Kidney (tissue), 13 donors: ENCODE measurements at regions not wholly inside any gene's neighbourhood (a gene's known extent, or its start where the extent isn't known, plus 50 kb on each side); places are given as distances from the start of the nearest gene placed in this dataset.

Source experiments
- DNase-seq, 5 donors: peaks; one replicate each; pipeline ENCODE4 v3.0.0-alpha.2; 2013 to 2020
- FAIRE-seq: peaks from 2 replicates; lab custom pipeline; 2012; peaks lifted over from hg19 to GRCh38; lab: Jason Lieb, UNC
- H3K27ac ChIP-seq, 2 donors: one replicate each; pipeline ENCODE4 v1.7.0; 2013; ENCODE audit warnings: low read depth in 2 of 2, low read length in 2 of 2, inconsistent platforms in 1 of 2
- H3K27me3 ChIP-seq: one replicate; pipeline ENCODE4 v1.7.1; 2013; ENCODE audit warnings: low read length, inconsistent platforms; ENCODE audit not compliant: control insufficient read depth, insufficient read depth
- H3K36me3 ChIP-seq, 3 donors: one replicate each; pipeline versions ENCODE4 v1.7.0 to v1.7.1; 2013; ENCODE audit warnings: low read length in 3 of 3, control low read depth in 1 of 3, inconsistent platforms in 1 of 3; ENCODE audit not compliant: insufficient read depth in 3 of 3, control insufficient read depth in 2 of 3
- H3K4me1 ChIP-seq, 3 donors: one replicate each; pipeline versions ENCODE4 v1.7.0 to v1.7.1; 2013; ENCODE audit warnings: low read length in 3 of 3, inconsistent platforms in 1 of 3, low read depth in 1 of 3; ENCODE audit not compliant: control insufficient read depth in 2 of 3, insufficient read depth in 2 of 3
- H3K4me3 ChIP-seq, 3 donors: one replicate each; pipeline versions ENCODE4 v1.7.0 to v1.8.1; 2013; ENCODE audit warnings: low read length in 3 of 3, control low read depth in 1 of 3, inconsistent platforms in 1 of 3
- H3K9ac ChIP-seq, 3 donors: one replicate each; pipeline versions ENCODE4 v1.7.0 to v1.7.1; 2013; ENCODE audit warnings: low read length in 3 of 3, control low read depth in 1 of 3, inconsistent platforms in 1 of 3
- H3K9me3 ChIP-seq, 3 donors: one replicate each; pipeline versions ENCODE4 v1.7.0 to v1.7.1; 2013; ENCODE audit warnings: low read length in 3 of 3, control low read depth in 1 of 3, inconsistent platforms in 1 of 3; ENCODE audit not compliant: control insufficient read depth in 2 of 3, insufficient read depth in 1 of 3
- intact Hi-C: fragments of 100-400 bp; cut with DNase I; formaldehyde crosslinking; loops from one replicate; pipeline ENCODE4 v1.11.1; 2022
- TF ChIP-seq, protein P1 (sequence below): IDR thresholded peaks from 3 replicates; pipeline ENCODE4 v1.5.1; 2012; ENCODE audit warnings: mild to moderate bottlenecking, moderate library complexity, borderline replicate concordance; ENCODE audit not compliant: insufficient read depth; ENCODE audit errors: extremely low read depth
- donor health status: control.
- donor health status: control.
- donor health status: control.
- donor health status: control.
- donor health status: control.
- donor health status: DM: yes; HTN: yes; CAD: no.
- donor health status: Normal renal cell carcinoma (clear cell type).

DNA sequence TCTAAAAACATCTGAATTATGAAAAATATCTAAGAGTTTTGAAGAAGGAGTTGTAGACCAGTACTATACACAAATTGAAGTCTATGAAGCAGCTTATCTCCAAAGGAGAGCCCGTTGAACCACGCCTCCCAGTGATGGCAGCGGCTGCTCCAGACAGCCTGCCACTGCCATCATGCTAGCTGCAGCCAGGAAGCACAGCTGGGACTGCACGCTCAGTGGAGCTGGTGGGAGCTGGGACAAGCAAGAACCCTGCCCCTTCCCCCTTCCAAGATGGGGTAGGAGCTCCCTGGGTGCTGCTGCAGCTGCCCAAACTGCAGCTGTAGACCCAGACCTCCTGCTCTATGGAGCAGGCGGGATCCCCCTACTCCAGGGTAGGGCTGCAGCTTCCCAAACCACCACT is 124.7 kb upstream of the SPATS2L start:
- no peak overlapping the region for H3K4me3 ChIP-seq
- peaks cover 0 to 3% (median 0%) of the 10 kb centered on the region in 3 donors for H3K4me1 ChIP-seq
- intact Hi-C loops = no loop called here
- no peaks in the 10 kb centered on the region for H3K27me3 ChIP-seq
- no peaks in the 10 kb centered on the region for H3K9me3 ChIP-seq
- H3K36me3 ChIP-seq = no peaks in the 10 kb centered on the region
- H3K27ac ChIP-seq = no peak overlapping the region
- TF ChIP-seq, protein P1, sequence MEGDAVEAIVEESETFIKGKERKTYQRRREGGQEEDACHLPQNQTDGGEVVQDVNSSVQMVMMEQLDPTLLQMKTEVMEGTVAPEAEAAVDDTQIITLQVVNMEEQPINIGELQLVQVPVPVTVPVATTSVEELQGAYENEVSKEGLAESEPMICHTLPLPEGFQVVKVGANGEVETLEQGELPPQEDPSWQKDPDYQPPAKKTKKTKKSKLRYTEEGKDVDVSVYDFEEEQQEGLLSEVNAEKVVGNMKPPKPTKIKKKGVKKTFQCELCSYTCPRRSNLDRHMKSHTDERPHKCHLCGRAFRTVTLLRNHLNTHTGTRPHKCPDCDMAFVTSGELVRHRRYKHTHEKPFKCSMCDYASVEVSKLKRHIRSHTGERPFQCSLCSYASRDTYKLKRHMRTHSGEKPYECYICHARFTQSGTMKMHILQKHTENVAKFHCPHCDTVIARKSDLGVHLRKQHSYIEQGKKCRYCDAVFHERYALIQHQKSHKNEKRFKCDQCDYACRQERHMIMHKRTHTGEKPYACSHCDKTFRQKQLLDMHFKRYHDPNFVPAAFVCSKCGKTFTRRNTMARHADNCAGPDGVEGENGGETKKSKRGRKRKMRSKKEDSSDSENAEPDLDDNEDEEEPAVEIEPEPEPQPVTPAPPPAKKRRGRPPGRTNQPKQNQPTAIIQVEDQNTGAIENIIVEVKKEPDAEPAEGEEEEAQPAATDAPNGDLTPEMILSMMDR = no peak
- FAIRE-seq (no peak), DNase-seq (no peak)
- no peak overlapping the region for H3K9ac ChIP-seq

- H3K9ac ChIP-seq = no peak overlapping the region
- no peaks in the 10 kb centered on the region for H3K36me3 ChIP-seq
- H3K27ac ChIP-seq = no peak overlapping the region
- FAIRE-seq = no peak
- H3K4me1 ChIP-seq = peaks cover 0 to 3% (median 0%) of the 10 kb centered on the region in 3 donors
- intact Hi-C loops = no loop called here
- peak in 2 of 5 donors; percentile 32 to 43 for DNase-seq
- H3K4me3 ChIP-seq = peak overlapping the region in 1 of 3 donors; percentile 18
- no peaks in the 10 kb centered on the region for H3K27me3 ChIP-seq
- TF ChIP-seq, protein P1 = no peak
- no peaks in the 10 kb centered on the region for H3K9me3 ChIP-seq
These were observed 121.5 kb upstream of the SPATS2L start for GRCh38 chr2:200184748-200185627.

- Histone ChIP-seq H3K4me3 (no peak overlapping the region), H3K9ac (no peak overlapping the region), H3K4me1 (peaks cover 0 to 3% (median 0%) of the 10 kb centered on the region in 3 donors), H3K9me3 (no peaks in the 10 kb centered on the region), H3K27ac (no peak overlapping the region), H3K27me3 (no peaks in the 10 kb centered on the region), H3K36me3 (no peaks in the 10 kb centered on the region)
- intact Hi-C loops = no loop called here
- DNase-seq (peak in 1 of 5 donors; percentile 11), FAIRE-seq (no peak)
- TF ChIP-seq, protein P1 = no peak
These were observed 120.9 kb upstream of the SPATS2L start for GRCh38 chr2:200185628-200186000.
